ENCODE measurements at regions not wholly inside any gene's neighbourhood (a gene's known extent, or its start where the extent isn't known, plus 50 kb on each side); places are given as distances from the start of the nearest gene placed in this dataset.

GRCh38 chr12:46442738-46443137, 70.2 kb upstream of the SLC38A2 start:
- DNase-seq = no peak

GRCh38 chr12:46442239-46442638, 69.7 kb upstream of the SLC38A2 start:
- DNase-seq = no peak

GRCh38 chr12:46439793-46440511, 67.4 kb upstream of the SLC38A2 start:
- DNase-seq = no peak

- DNase-seq = no peak
Observed at GRCh38 chr12:46438719-46439319, 66.2 kb upstream of the SLC38A2 start.

- no peak for DNase-seq
Observed at GRCh38 chr12:46438256-46438655, 65.7 kb upstream of the SLC38A2 start.

- DNase-seq = no peak
Observed at GRCh38 chr12:46437469-46437868, 64.9 kb upstream of the SLC38A2 start.

- no peak for DNase-seq
Observed at GRCh38 chr12:46436747-46437146, 64.2 kb upstream of the SLC38A2 start.

GRCh38 chr12:46435625-46436024, 63.1 kb upstream of the SLC38A2 start:
- DNase-seq = no peak

- no peak for DNase-seq
Observed at GRCh38 chr12:46435029-46435428, 62.5 kb upstream of the SLC38A2 start.

GRCh38 chr12:46433829-46434228, 61.3 kb upstream of the SLC38A2 start:
- DNase-seq = no peak

- DNase-seq = no peak
Observed at GRCh38 chr12:46432325-46432724, 59.8 kb upstream of the SLC38A2 start.

GRCh38 chr12:46430340-46430948, 57.9 kb upstream of the SLC38A2 start:
- DNase-seq = no peak

Data from NCI-H774 (cell line).